Activated gamma-delta T cell treated with Interleukin-2 at 50 U/mL for 16 hours (primary cell): ENCODE measurements at regions not wholly inside any gene's neighbourhood (a gene's known extent, or its start where the extent isn't known, plus 50 kb on each side); places are given as distances from the start of the nearest gene placed in this dataset.

ENCODE experiments used
- DNase-seq: peaks from one replicate; pipeline ENCODE4 v3.0.0-alpha.2; 2020

- DNase-seq: no peak
These were observed 329.7 kb downstream of the MAFB start for GRCh38 chr20:40359131-40359912.

GRCh38 chr20:40354880-40355279 lies 334.2 kb downstream of the MAFB start:
- DNase-seq: no peak

GRCh38 chr20:40343390-40343789 lies 345.6 kb downstream of the MAFB start:
- DNase-seq: no peak

- DNase-seq: no peak
These were observed 347.5 kb downstream of the MAFB start for GRCh38 chr20:40341561-40341960.

- DNase-seq: no peak
These were observed 349.2 kb downstream of the MAFB start for GRCh38 chr20:40339661-40340449.

GRCh38 chr20:40336533-40336932 lies 352.5 kb downstream of the MAFB start:
- no peak for DNase-seq

- DNase-seq: no peak
These were observed 353.1 kb downstream of the MAFB start for GRCh38 chr20:40335901-40336351.

- no peak for DNase-seq
These were observed 353.6 kb downstream of the MAFB start for GRCh38 chr20:40335437-40335836.

- no peak for DNase-seq
These were observed 355.4 kb downstream of the MAFB start for GRCh38 chr20:40333591-40333990.

- no peak for DNase-seq
These were observed 357.1 kb downstream of the MAFB start for GRCh38 chr20:40331807-40332560.

- no peak for DNase-seq
These were observed 357.8 kb downstream of the MAFB start for GRCh38 chr20:40331249-40331648.

- DNase-seq: no peak
These were observed 359.7 kb downstream of the MAFB start for GRCh38 chr20:40329321-40329720.

GRCh38 chr20:40326784-40327183 lies 362.3 kb downstream of the MAFB start:
- no peak for DNase-seq

- DNase-seq: no peak
These were observed 363.9 kb downstream of the MAFB start for GRCh38 chr20:40325006-40325568.

- DNase-seq: no peak
These were observed 365.7 kb downstream of the MAFB start for GRCh38 chr20:40323361-40323794.

- DNase-seq: no peak
These were observed 366.1 kb downstream of the MAFB start for GRCh38 chr20:40322941-40323340.

- DNase-seq: no peak
These were observed 368.5 kb downstream of the MAFB start for GRCh38 chr20:40320517-40321011.

GRCh38 chr20:40319741-40320516 lies 369.1 kb downstream of the MAFB start:
- DNase-seq: no peak

- no peak for DNase-seq
These were observed 370.0 kb downstream of the MAFB start for GRCh38 chr20:40319056-40319455.

GRCh38 chr20:40317156-40317790 lies 371.8 kb downstream of the MAFB start:
- DNase-seq: no peak

- no peak for DNase-seq
These were observed 374.8 kb downstream of the MAFB start for GRCh38 chr20:40314278-40314677.
